ENCODE measurements at regions not wholly inside any gene's neighbourhood (a gene's known extent, or its start where the extent isn't known, plus 50 kb on each side); places are given as distances from the start of the nearest gene placed in this dataset. TPM values are rescaled to one million over a fixed set of nuclear protein-coding genes. Genes with fewer than 3 reads are reported as not detected.
"Not testable (repeated sequence)": the region's sequence is repeated elsewhere in the genome, so short reads cannot be mapped to it uniquely, and the experiment has no call there.

- Histone ChIP-seq H3K27ac (ENCODE audit: low read length) (no peak overlapping the region), H3K4me2 (ENCODE audit: low read depth, low read length, poor library complexity, severe bottlenecking) (no peak overlapping the region), H3K4me1 (ENCODE audit: low read length) (no peaks in the 10 kb centered on the region), H3K9me3 (ENCODE audit: low read length) (0 out of 2 replicates have a peak, but pooled peaks cover 3% of the 10 kb centered on the region), H3K4me3 (ENCODE audit: low read length) (no peak overlapping the region), H4K20me1 (ENCODE audit: insufficient read depth, low read depth, low read length) (no peaks in the 10 kb centered on the region), H3K36me3 (ENCODE audit: insufficient read depth, low read length) (no peaks in the 10 kb centered on the region), H2AFZ (ENCODE audit: low read length) (no peak overlapping the region), H3K9me2 (replicated peaks; ENCODE audit: insufficient read depth, low read length) (no peaks in the 10 kb centered on the region), H3K9ac (ENCODE audit: low read length) (no peak overlapping the region), H3K27me3 (ENCODE audit: low read length) (peaks cover 4% of the 10 kb centered on the region; the same call in 1 of the 2 replicates), H3K79me2 (ENCODE audit: low read length) (no peaks in the 10 kb centered on the region)
- no peak for DNase-seq
Observed at GRCh38 chr4:150021483-150021882, 56.8 kb upstream of the DCLK2 start.

- no peaks in the 10 kb centered on the region for H3K79me2 ChIP-seq (ENCODE audit: low read length)
- no peak overlapping the region for H2AFZ ChIP-seq (ENCODE audit: low read length)
- H3K4me2 ChIP-seq (ENCODE audit: low read depth, low read length, poor library complexity, severe bottlenecking): no peak overlapping the region
- no peak overlapping the region for H3K27ac ChIP-seq (ENCODE audit: low read length)
- H3K4me3 ChIP-seq (ENCODE audit: low read length): no peak overlapping the region
- peaks cover 12% of the 10 kb centered on the region for H3K9me3 ChIP-seq (ENCODE audit: low read length)
- H3K36me3 ChIP-seq (ENCODE audit: insufficient read depth, low read length): no peaks in the 10 kb centered on the region
- no peaks in the 10 kb centered on the region for H4K20me1 ChIP-seq (ENCODE audit: insufficient read depth, low read depth, low read length)
- DNase-seq: no peak
- peaks cover 4% of the 10 kb centered on the region; the same call in 1 of the 2 replicates for H3K27me3 ChIP-seq (ENCODE audit: low read length)
- no peaks in the 10 kb centered on the region for H3K4me1 ChIP-seq (ENCODE audit: low read length)
- H3K9ac ChIP-seq (ENCODE audit: low read length): no peak overlapping the region
- no peaks in the 10 kb centered on the region for H3K9me2 ChIP-seq (replicated peaks; ENCODE audit: insufficient read depth, low read length)
Observed at GRCh38 chr4:150023489-150023888, 54.8 kb upstream of the DCLK2 start.

GRCh38 chr4:150026987-150027386 lies 51.3 kb upstream of the DCLK2 start:
- not testable (repeated sequence) for H3K9me3 ChIP-seq (ENCODE audit: low read length); DNase-seq; H2AFZ ChIP-seq (ENCODE audit: low read length); H3K27me3 ChIP-seq (ENCODE audit: low read length); H3K4me1 ChIP-seq (ENCODE audit: low read length); H4K20me1 ChIP-seq (ENCODE audit: insufficient read depth, low read depth, low read length); H3K79me2 ChIP-seq (ENCODE audit: low read length); H3K36me3 ChIP-seq (ENCODE audit: insufficient read depth, low read length); H3K27ac ChIP-seq (ENCODE audit: low read length); H3K4me3 ChIP-seq (ENCODE audit: low read length); H3K9ac ChIP-seq (ENCODE audit: low read length); H3K9me2 ChIP-seq (replicated peaks; ENCODE audit: insufficient read depth, low read length); H3K4me2 ChIP-seq (ENCODE audit: low read depth, low read length, poor library complexity, severe bottlenecking)

Small RNAs in the stretch of these regions (small RNA-seq; reads per million reads assigned to genes)
- gene RNA5SP167 (not detected), gene RNU6-1230P (not detected)

Measured in Karpas-422 (cell line).